GM12878 (cell line): ENCODE measurements at regions not wholly inside any gene's neighbourhood (a gene's known extent, or its start where the extent isn't known, plus 50 kb on each side); places are given as distances from the start of the nearest gene placed in this dataset.

Experiments
- ATAC-seq: fragments of 200-7000 bp; cut with Tn5 transposase; 3 replicates; pipeline ENCODE4 v1.9.1; 2020; ENCODE audit warnings: mild to moderate bottlenecking, moderate library complexity
- BruUV-seq: library from RNA; stranded (reverse); fragments of 400-500 nt; replicated peaks from 2 replicates; lab custom pipeline; 2021; lab: Mats Ljungman, UMichigan
- CTCF ChIA-PET: fragments of 300-600 bp; sonication (Branson Sonifier 250); formaldehyde crosslinking; extraction: SDS; loops from one replicate; lab custom pipeline; 2021; ENCODE audit warnings: inconsistent platforms; lab: Yijun Ruan, JAX
- POLR2A ChIA-PET: fragments of 350-600 bp; formaldehyde crosslinking; extraction: SDS; loops from one replicate; lab custom pipeline; 2021; ENCODE audit warnings: inconsistent platforms; lab: Charles Lee
- RAD21 ChIA-PET: fragments of 300-600 bp; sonication (Branson Sonifier 250); formaldehyde crosslinking; loops from one replicate; lab custom pipeline; 2023; ENCODE audit warnings: antibody characterized with exemption; ENCODE audit not compliant: unreplicated experiment; lab: Charles Lee
- SMC1A ChIA-PET: fragments of 300-600 bp; sonication (Branson Sonifier 250); formaldehyde crosslinking; loops from one replicate; lab custom pipeline; 2023; ENCODE audit not compliant: unreplicated experiment, uncharacterized antibody; lab: Charles Lee
- DNase-seq: peaks from one replicate; pipeline ENCODE4 v3.0.0-alpha.2; 2011; ENCODE audit warnings: low read depth, low spot score
- FAIRE-seq: peaks from 3 replicates; lab custom pipeline; 2011; peaks lifted over from hg19 to GRCh38; lab: Jason Lieb, UNC
- H2AFZ ChIP-seq: 2 replicates; pipeline ENCODE4 v1.6.0; 2011; ENCODE audit warnings: low read depth, low read length, control low read depth; ENCODE audit not compliant: control insufficient read depth
- H3K27ac ChIP-seq: 2 replicates; pipeline ENCODE4 v1.5.1; 2011; ENCODE audit warnings: control low read depth; ENCODE audit not compliant: control insufficient read depth, insufficient read depth
- H3K27me3 ChIP-seq, 2 experiments: replicated peaks in 1 of 2; 2 replicates each; pipeline versions ENCODE4 v1.6.0 to v1.6.1; 2011; ENCODE audit warnings: low read length in 1 of 2; ENCODE audit not compliant: control insufficient read depth in 2 of 2, insufficient read depth in 2 of 2
- H3K36me3 ChIP-seq, 2 experiments: 2 replicates each; pipeline ENCODE4 v1.5.1; 2011; ENCODE audit warnings: low read length in 1 of 2; ENCODE audit not compliant: control insufficient read depth in 2 of 2, insufficient read depth in 2 of 2
- H3K4me1 ChIP-seq: 2 replicates; pipeline ENCODE4 v1.6.1; 2011; ENCODE audit warnings: mild to moderate bottlenecking, low read length, moderate library complexity, mixed read lengths; ENCODE audit not compliant: control insufficient read depth, insufficient read depth
- H3K4me2 ChIP-seq: 2 replicates; pipeline ENCODE4 v1.6.0; 2011; ENCODE audit warnings: control low read depth; ENCODE audit not compliant: control insufficient read depth, insufficient read depth
- H3K4me3 ChIP-seq: fragments of 200-600 bp; sonication (generic); 2 replicates; pipeline ENCODE4 v1.5.1; 2016
- H3K79me2 ChIP-seq: 2 replicates; pipeline ENCODE4 v1.6.0; 2011; ENCODE audit warnings: low read length; ENCODE audit not compliant: control insufficient read depth, insufficient read depth
- H3K9ac ChIP-seq: 2 replicates; pipeline ENCODE4 v1.8.0; 2011; ENCODE audit warnings: low read length, control low read depth, mixed read lengths; ENCODE audit not compliant: control insufficient read depth, insufficient read depth
- H3K9me3 ChIP-seq: replicated peaks from 3 replicates; pipeline ENCODE4 v1.5.1; 2011; ENCODE audit warnings: mild to moderate bottlenecking, low read length; ENCODE audit not compliant: control insufficient read depth, insufficient read depth
- H4K20me1 ChIP-seq: 2 replicates; pipeline ENCODE4 v1.6.0; 2011; ENCODE audit not compliant: control insufficient read depth, insufficient read depth
- E2F8 ChIP-seq: fragments of 450-650 bp; IDR thresholded peaks from 2 replicates; pipeline ENCODE4 v1.6.1; 2018; ENCODE audit warnings: mild to moderate bottlenecking, low read depth, moderate library complexity; ENCODE audit not compliant: partially characterized antibody
- HDGF ChIP-seq: fragments of 450-650 bp; IDR thresholded peaks from 2 replicates; pipeline ENCODE4 v1.6.1; 2016; ENCODE audit warnings: antibody characterized with exemption
- KDM1A ChIP-seq: fragments of 200-600 bp; sonication (generic); IDR thresholded peaks from 2 replicates; pipeline ENCODE4 v1.6.1; 2016; ENCODE audit warnings: borderline replicate concordance
- SREBF2 ChIP-seq: IDR thresholded peaks from 2 replicates; pipeline ENCODE4 v1.6.1; 2012; ENCODE audit warnings: mild to moderate bottlenecking, low read length
- STAT3 ChIP-seq: IDR thresholded peaks from 2 replicates; pipeline ENCODE4 v1.6.1; 2011; ENCODE audit warnings: low read depth, low read length, improper control_type of control experiment
- USF1 ChIP-seq: IDR thresholded peaks from 2 replicates; pipeline ENCODE4 v1.6.1; 2011; ENCODE audit warnings: borderline replicate concordance, low read depth, mild to moderate bottlenecking, moderate library complexity, mixed read lengths, low read length; ENCODE audit not compliant: insufficient read depth; ENCODE audit errors: extremely low read length
- WGBS: methylation state at CpG from one replicate; pipeline ENCODE4 v1.1.6; 2016; ENCODE audit warnings: low lambda C conversion rate; ENCODE audit not compliant: insufficient replicate concordance, insufficient coverage; ENCODE audit errors: missing lambda C conversion rate; 5-methylcytosine and 5-hydroxymethylcytosine counted together
- in situ Hi-C: fragments of 300-500 bp; cut with MboI; formaldehyde crosslinking; loops from 9 replicates; pipeline ENCODE4 v1.14.3; 2018; ENCODE audit warnings: mixed read lengths
- intact Hi-C: fragments of 100-400 bp; cut with micrococcal nuclease; formaldehyde crosslinking; loops from one replicate; pipeline ENCODE4 v1.14.2; 2022; ENCODE audit not compliant: unreplicated experiment

GRCh38 chr13:103795892-103796478, 729.8 kb upstream of the SLC10A2 start:
- Histone ChIP-seq H3K9ac (no peak overlapping the region), H3K9me3 (no peaks in the 10 kb centered on the region), H3K27me3 (no peaks in the 10 kb centered on the region), H3K4me3 (no peak overlapping the region), H3K36me3 (no peaks in the 10 kb centered on the region), H3K27ac (no peak overlapping the region), H3K4me2 (no peak overlapping the region), H3K79me2 (no peaks in the 10 kb centered on the region), H2AFZ (no peak overlapping the region), H4K20me1 (no peaks in the 10 kb centered on the region), H3K4me1 (no peaks in the 10 kb centered on the region)
- FAIRE-seq, result no peak
- DNase-seq, result no peak
- ChIA-PET CTCF (no interaction called here), RAD21 (no interaction called here), SMC1A (interaction anchor here (0.5 to 1.9 kb wide), 3 partner anchors 11 to 909 kb away, joined by 3 to 6 read pairs (median 3); no protein-coding TSS in a partner anchor), POLR2A (no interaction called here)
- no peak for ATAC-seq
- intact Hi-C loops (no loop called here), in situ Hi-C loops (no loop called here)
- TF ChIP-seq USF1 (no peak), KDM1A (no peak), HDGF (no peak), SREBF2 (no peak), E2F8 (no peak), STAT3 (no peak)
- WGBS, result 46% methylated on average over 3 of the region's 3 CpGs
- no TSS peak for BruUV-seq
